ENCODE measurements at regions not wholly inside any gene's neighbourhood (a gene's known extent, or its start where the extent isn't known, plus 50 kb on each side); places are given as distances from the start of the nearest gene placed in this dataset.

- no peak overlapping the region for H3K4me3 Mint-ChIP-seq
- no peak for DNase-seq
- CTCF ChIA-PET: no interaction called here
These were observed 67.2 kb upstream of the SATB2 start for GRCh38 chr2:199524689-199525574.

GRCh38 chr2:199509403-199509802 is 51.7 kb upstream of the SATB2 start:
- Mint-ChIP-seq H3K36me3 (ENCODE audit: low read depth) (no peaks in the 10 kb centered on the region), H3K4me3 (no peak overlapping the region), H3K27ac (no peak overlapping the region), H3K4me1 (no peaks in the 10 kb centered on the region), H3K27me3 (peaks cover 3% of the 10 kb centered on the region), H3K9me3 (no peaks in the 10 kb centered on the region)
- DNase-seq: no peak
- ChIA-PET POLR2A (no interaction called here), CTCF (no interaction called here)

More at GRCh38 chr2:199524689-199525574, 67.2 kb upstream of the SATB2 start:
- no peaks in the 10 kb centered on the region for H3K27me3 Mint-ChIP-seq
- H3K9me3 Mint-ChIP-seq: no peaks in the 10 kb centered on the region
- no peak overlapping the region for H3K27ac Mint-ChIP-seq
- H3K36me3 Mint-ChIP-seq (ENCODE audit: low read depth): no peaks in the 10 kb centered on the region
- H3K4me1 Mint-ChIP-seq: no peaks in the 10 kb centered on the region
- POLR2A ChIA-PET: no interaction called here

Measured in activated CD4-positive, alpha-beta memory T cell treated with anti-CD3 and anti-CD28 coated beads, Interleukin-2, amount 10 ng/mL, durations not matched to agents 7 days and 5 days (primary cell).